H1 (cell line): ENCODE measurements at regions not wholly inside any gene's neighbourhood (a gene's known extent, or its start where the extent isn't known, plus 50 kb on each side); places are given as distances from the start of the nearest gene placed in this dataset.

Source experiments
- CBX8 ChIP-seq: fragments of 300-800, 300-1000 bp; sonication (generic); IDR thresholded peaks from 2 replicates; pipeline ENCODE4 v1.7.1; 2016; ENCODE audit warnings: low read depth, low read length, borderline replicate concordance
- CHD2 ChIP-seq: IDR thresholded peaks from 2 replicates; pipeline ENCODE4 v1.6.1; 2012; ENCODE audit warnings: low read length, improper control_type of control experiment
- CREB1 ChIP-seq: IDR thresholded peaks from 2 replicates; pipeline ENCODE4 v1.6.1; 2012; ENCODE audit warnings: inconsistent platforms
- CTCF ChIP-seq, 3 experiments: IDR thresholded peaks; 1 replicate in 2 of 3; 2 replicates in 1 of 3; pipeline versions ENCODE4 v1.5.1 to v1.6.1; 2011; ENCODE audit warnings: low read length in 3 of 3, mild to moderate bottlenecking in 3 of 3, inconsistent platforms in 2 of 3, low read depth in 1 of 3, moderate library complexity in 1 of 3; ENCODE audit not compliant: insufficient read depth in 1 of 3; ENCODE audit errors: control extremely low read depth in 1 of 3
- EGR1 ChIP-seq: IDR thresholded peaks from 2 replicates; pipeline ENCODE4 v1.6.1; 2011; ENCODE audit warnings: low read depth, low read length, borderline replicate concordance
- EZH2 ChIP-seq: fragments of 200-600 bp; sonication (generic); IDR thresholded peaks from 2 replicates; pipeline ENCODE4 v1.7.1; 2012; ENCODE audit warnings: low read depth, mild to moderate bottlenecking, moderate library complexity, low read length, inconsistent platforms; ENCODE audit not compliant: severe bottlenecking
- FOSL1 ChIP-seq: IDR thresholded peaks from 2 replicates; pipeline ENCODE4 v1.6.1; 2011; ENCODE audit warnings: mild to moderate bottlenecking, low read depth, low read length, moderate library complexity; ENCODE audit not compliant: insufficient read depth
- GABPA ChIP-seq: IDR thresholded peaks from 2 replicates; pipeline ENCODE4 v1.6.1; 2011; ENCODE audit warnings: mild to moderate bottlenecking, low read length, moderate library complexity, borderline replicate concordance; ENCODE audit not compliant: insufficient read depth
- PHF8 ChIP-seq: fragments of 200-600 bp; sonication (generic); conservative IDR thresholded peaks from 2 replicates; pipeline ENCODE4 v1.7.1; 2012; ENCODE audit warnings: low read depth, mild to moderate bottlenecking, inconsistent platforms, low read length, moderate library complexity
- POLR2A ChIP-seq, 2 experiments: IDR thresholded peaks; 1 replicate in 1 of 2; 2 replicates in 1 of 2; pipeline ENCODE4 v1.6.1; 2011; ENCODE audit warnings: low read depth in 2 of 2, low read length in 2 of 2, mild to moderate bottlenecking in 2 of 2; ENCODE audit errors: control extremely low read depth in 1 of 2
- POLR2AphosphoS5 ChIP-seq: IDR thresholded peaks from 2 replicates; pipeline ENCODE4 v1.6.1; 2011; ENCODE audit warnings: low read depth, low read length
- RAD21 ChIP-seq, 2 experiments: IDR thresholded peaks in 1 of 2; conservative IDR thresholded peaks in 1 of 2; 2 replicates each; pipeline ENCODE4 v1.6.1; 2011; ENCODE audit warnings: low read depth in 2 of 2, low read length in 2 of 2, improper control_type of control experiment in 1 of 2, inconsistent platforms in 1 of 2, mild to moderate bottlenecking in 1 of 2, moderate library complexity in 1 of 2
- SIRT6 ChIP-seq: IDR thresholded peaks from one replicate; pipeline ENCODE4 v1.7.1; 2012; ENCODE audit warnings: low read length, inconsistent platforms
- TAF1 ChIP-seq: IDR thresholded peaks from 2 replicates; pipeline ENCODE4 v1.6.1; 2011; ENCODE audit warnings: mild to moderate bottlenecking, low read depth, low read length

- TF ChIP-seq POLR2A (IDR thresholded peaks at IDR 0.05; ENCODE audit: control extremely low read depth in 1 of 2, low read depth in 2 of 2, low read length in 2 of 2) = no peak
- TF ChIP-seq CTCF (IDR thresholded peaks at IDR 0.05; ENCODE audit: control extremely low read depth in 1 of 3, insufficient read depth in 1 of 3, low read depth in 1 of 3, low read length in 3 of 3) = no peak
- TF ChIP-seq EZH2 = no peak
- TF ChIP-seq EGR1 = no peak
- TF ChIP-seq PHF8 = no peak
- no peak for TF ChIP-seq SIRT6
- no peak for TF ChIP-seq FOSL1
- no peak for TF ChIP-seq POLR2AphosphoS5
- TF ChIP-seq CHD2 = no peak
- no peak for TF ChIP-seq RAD21 (IDR thresholded peaks at IDR 0.05 in 1 of 2, conservative IDR thresholded peaks at IDR 0.05 in 1 of 2; ENCODE audit: low read depth in 2 of 2, low read length in 2 of 2)
- no peak for TF ChIP-seq TAF1
- no peak for TF ChIP-seq GABPA
- TF ChIP-seq CREB1 = no peak
- no peak for TF ChIP-seq CBX8
These were observed 1001.6 kb upstream of the IGFBP7 start for GRCh38 chr4:58111818-58112217.
